ENCODE measurements at regions not wholly inside any gene's neighbourhood (a gene's known extent, or its start where the extent isn't known, plus 50 kb on each side); places are given as distances from the start of the nearest gene placed in this dataset.

GRCh38 chr5:60473654-60474053 lies 226.3 kb downstream of the DEPDC1B start (continued):
- no peak for TF ChIP-seq RFXANK (CRISPR knock-in tag; IDR thresholded peaks at IDR 0.05)
- TF ChIP-seq ZFP36L1 (CRISPR knock-in tag; IDR thresholded peaks at IDR 0.05) = no peak
- TF ChIP-seq TCF7L2 (IDR thresholded peaks at IDR 0.05; ENCODE audit: low read depth, low read length) = no peak
- TF ChIP-seq ZNF354B (CRISPR knock-in tag; IDR thresholded peaks at IDR 0.05) = no peak
- TF ChIP-seq PATZ1 (CRISPR knock-in tag; IDR thresholded peaks at IDR 0.05) = peak; percentile 89
- no peak for TF ChIP-seq ZBTB40 (IDR thresholded peaks at IDR 0.05)
- no peak for TF ChIP-seq ZBTB40 (CRISPR knock-in tag; IDR thresholded peaks at IDR 0.05)
- TF ChIP-seq, protein P1, sequence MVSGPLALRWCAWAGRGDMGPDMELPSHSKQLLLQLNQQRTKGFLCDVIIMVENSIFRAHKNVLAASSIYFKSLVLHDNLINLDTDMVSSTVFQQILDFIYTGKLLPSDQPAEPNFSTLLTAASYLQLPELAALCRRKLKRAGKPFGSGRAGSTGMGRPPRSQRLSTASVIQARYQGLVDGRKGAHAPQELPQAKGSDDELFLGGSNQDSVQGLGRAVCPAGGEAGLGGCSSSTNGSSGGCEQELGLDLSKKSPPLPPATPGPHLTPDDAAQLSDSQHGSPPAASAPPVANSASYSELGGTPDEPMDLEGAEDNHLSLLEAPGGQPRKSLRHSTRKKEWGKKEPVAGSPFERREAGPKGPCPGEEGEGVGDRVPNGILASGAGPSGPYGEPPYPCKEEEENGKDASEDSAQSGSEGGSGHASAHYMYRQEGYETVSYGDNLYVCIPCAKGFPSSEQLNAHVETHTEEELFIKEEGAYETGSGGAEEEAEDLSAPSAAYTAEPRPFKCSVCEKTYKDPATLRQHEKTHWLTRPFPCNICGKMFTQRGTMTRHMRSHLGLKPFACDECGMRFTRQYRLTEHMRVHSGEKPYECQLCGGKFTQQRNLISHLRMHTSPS (CRISPR knock-in tag; IDR thresholded peaks at IDR 0.05; ENCODE audit: low read depth) = peak; percentile 57; the same call in 1 of the 2 replicates
- no peak for TF ChIP-seq ZNF549 (CRISPR knock-in tag; IDR thresholded peaks at IDR 0.05)
- TF ChIP-seq EED (CRISPR knock-in tag; IDR thresholded peaks at IDR 0.05) = no peak
- TF ChIP-seq STAT6 (CRISPR knock-in tag; IDR thresholded peaks at IDR 0.05; ENCODE audit: borderline replicate concordance) = no peak
- no peak for TF ChIP-seq MTA1 (CRISPR knock-in tag; IDR thresholded peaks at IDR 0.05; ENCODE audit: borderline replicate concordance)
- no peak for TF ChIP-seq ZNF790 (CRISPR knock-in tag; IDR thresholded peaks at IDR 0.05; ENCODE audit: borderline replicate concordance)
